ENCODE measurements at regions not wholly inside any gene's neighbourhood (a gene's known extent, or its start where the extent isn't known, plus 50 kb on each side); places are given as distances from the start of the nearest gene placed in this dataset.

GRCh38 chr3:190182418-190183043 lies 61.8 kb upstream of the P3H2 start:
- TF ChIP-seq CTCF (conservative IDR thresholded peaks at IDR 0.05) (no peak), EZH2 (IDR thresholded peaks at IDR 0.05; ENCODE audit: low read depth) (no peak)

All from PC-9 (cell line).